K562 (cell line): ENCODE measurements at regions not wholly inside any gene's neighbourhood (a gene's known extent, or its start where the extent isn't known, plus 50 kb on each side); places are given as distances from the start of the nearest gene placed in this dataset.
A peak's percentile ranks its signal among the peaks of the same experiment; 100 is the strongest.

Source experiments
- ATAC-seq: fragments of 200-7000 bp; cut with Tn5 transposase; 3 replicates; pipeline ENCODE4 v1.9.1; 2020; ENCODE audit warnings: moderate library complexity
- BruUV-seq: library from RNA; stranded (reverse); fragments of 400-500 nt; replicated peaks from 2 replicates; lab custom pipeline; 2021; lab: Mats Ljungman, UMichigan
- CTCF ChIA-PET: fragments of 300-600 bp; formaldehyde crosslinking; extraction: SDS; loops from one replicate; lab custom pipeline; 2021; ENCODE audit warnings: low intra/inter-chr PET ratio; lab: Yijun Ruan, JAX
- POLR2A ChIA-PET: fragments of 300-600, 350-650 bp; sonication (Branson Sonifier 250); formaldehyde crosslinking; extraction: SDS; loops from one replicate; lab custom pipeline; 2021; ENCODE audit warnings: antibody characterized with exemption, inconsistent platforms; lab: Yijun Ruan, JAX
- DNase-seq, 4 experiments: peaks; one replicate each; pipeline versions ENCODE4 v3.0.0 to v3.0.0-alpha.2; 2011 to 2018; ENCODE audit warnings: low spot score in 3 of 4, mixed read lengths in 3 of 4; ENCODE audit errors: extremely low read depth in 1 of 4
- FAIRE-seq: peaks from 2 replicates; lab custom pipeline; 2011; peaks lifted over from hg19 to GRCh38; lab: Jason Lieb, UNC
- H2AFZ ChIP-seq: 2 replicates; pipeline ENCODE4 v1.6.0; 2011; ENCODE audit warnings: low read depth, low read length, control low read depth, inconsistent platforms
- H3K27ac ChIP-seq: fragments of 200-600 bp; 3 replicates; pipeline ENCODE4 v1.8.0; 2011; ENCODE audit warnings: low read depth, mild to moderate bottlenecking, control low read depth, inconsistent platforms, low read length, moderate library complexity, mixed read lengths; ENCODE audit errors: extremely low read depth
- H3K27me3 ChIP-seq, 2 experiments: fragments of 300-600 bp in 1 of 2; 2 replicates in 1 of 2; 3 replicates in 1 of 2; pipeline versions ENCODE4 v1.6.0 to v1.8.0; 2011; ENCODE audit warnings: inconsistent platforms in 2 of 2, low read length in 2 of 2, mild to moderate bottlenecking in 1 of 2, mixed read lengths in 1 of 2, moderate library complexity in 1 of 2; ENCODE audit not compliant: control insufficient read depth in 2 of 2, insufficient read depth in 2 of 2
- H3K36me3 ChIP-seq: fragments of 300-600 bp; 3 replicates; pipeline ENCODE4 v1.8.0; 2011; ENCODE audit warnings: mild to moderate bottlenecking, low read length, inconsistent platforms; ENCODE audit not compliant: control insufficient read depth, insufficient read depth
- H3K4me1 ChIP-seq, 2 experiments: fragments of 200-600 bp in 1 of 2; replicated peaks in 1 of 2; 2 replicates in 1 of 2; 3 replicates in 1 of 2; pipeline versions ENCODE4 v1.5.1 to v1.8.0; 2011; ENCODE audit warnings: inconsistent platforms in 2 of 2, low read length in 2 of 2, mild to moderate bottlenecking in 1 of 2, mixed read lengths in 1 of 2, moderate library complexity in 1 of 2; ENCODE audit not compliant: control insufficient read depth in 2 of 2, insufficient read depth in 2 of 2
- H3K4me2 ChIP-seq: 2 replicates; pipeline ENCODE4 v1.6.1; 2011; ENCODE audit warnings: low read length, control low read depth, inconsistent platforms, mixed read lengths; ENCODE audit not compliant: insufficient read depth
- H3K4me3 ChIP-seq: fragments of 200-600 bp; sonication (generic), shearing (Covaris generic); 2 replicates; pipeline ENCODE4 v1.5.1; 2016; ENCODE audit warnings: control low read depth, inconsistent platforms
- H3K79me2 ChIP-seq: fragments of 200-600 bp; 3 replicates; pipeline ENCODE4 v1.8.0; 2011; ENCODE audit warnings: low read length, inconsistent platforms; ENCODE audit not compliant: control insufficient read depth, insufficient read depth
- H3K9ac ChIP-seq, 2 experiments: 2 replicates each; pipeline versions ENCODE4 v1.6.0 to v1.6.1; 2011; ENCODE audit warnings: low read depth in 2 of 2, low read length in 2 of 2, control low read depth in 1 of 2, inconsistent platforms in 1 of 2, mild to moderate bottlenecking in 1 of 2, mixed read lengths in 1 of 2; ENCODE audit not compliant: insufficient read depth in 1 of 2
- H3K9me1 ChIP-seq: one replicate; pipeline ENCODE4 v1.6.0; 2011; ENCODE audit warnings: inconsistent platforms, mild to moderate bottlenecking, low read length, moderate library complexity; ENCODE audit not compliant: control insufficient read depth, insufficient read depth
- H3K9me3 ChIP-seq: replicated peaks from 2 replicates; pipeline ENCODE4 v1.5.1; 2011; ENCODE audit warnings: low read depth, low read length, inconsistent platforms; ENCODE audit not compliant: control insufficient read depth, insufficient read depth
- H4K20me1 ChIP-seq: replicated peaks from 2 replicates; pipeline ENCODE4 v1.6.1; 2011; ENCODE audit warnings: low read length, inconsistent platforms, mixed read lengths; ENCODE audit not compliant: control insufficient read depth, insufficient read depth
- BRCA1 ChIP-seq, 2 experiments: fragments of 450-650 bp in 1 of 2; sonication (generic) in 1 of 2; formaldehyde crosslinking in 1 of 2; IDR thresholded peaks; 2 replicates each; pipeline versions ENCODE4 v1.5.0 to v1.6.1; 2017 to 2020; ENCODE audit warnings: mild to moderate bottlenecking in 1 of 2, missing genetic modification reagents in 1 of 2
- E2F6 ChIP-seq, 2 experiments: IDR thresholded peaks; 2 replicates each; pipeline ENCODE4 v1.6.1; 2011; ENCODE audit warnings: borderline replicate concordance in 1 of 2, control low read depth in 1 of 2, low read depth in 1 of 2, low read length in 1 of 2, mild to moderate bottlenecking in 1 of 2, mixed read lengths in 1 of 2, moderate library complexity in 1 of 2; ENCODE audit not compliant: insufficient read depth in 1 of 2, insufficient read length in 1 of 2, poor library complexity in 1 of 2, severe bottlenecking in 1 of 2; ENCODE audit errors: extremely low read depth in 1 of 2
- ELF1 ChIP-seq: fragments of 200-800 bp; sonication (Bioruptor generic); IDR thresholded peaks from 2 replicates; pipeline ENCODE4 v1.6.1; 2016; ENCODE audit warnings: missing genetic modification characterization, missing compliant biosample characterization
- FIP1L1 ChIP-seq: fragments of 200-400 bp; formaldehyde crosslinking; IDR thresholded peaks from 2 replicates; pipeline ENCODE4 v1.6.1; 2018; ENCODE audit warnings: mild to moderate bottlenecking, low read depth, low read length; ENCODE audit not compliant: poor library complexity, severe bottlenecking
- GTF2A2 ChIP-seq: IDR thresholded peaks from 2 replicates; pipeline ENCODE4 v1.6.1; 2016; ENCODE audit warnings: mild to moderate bottlenecking, missing genetic modification characterization, missing compliant biosample characterization
- HNRNPK ChIP-seq: fragments of 200-400 bp; formaldehyde crosslinking; IDR thresholded peaks from one replicate; pipeline ENCODE4 v1.6.1; 2018; ENCODE audit warnings: mild to moderate bottlenecking, low read depth, low read length; ENCODE audit not compliant: poor library complexity, severe bottlenecking
- HNRNPLL ChIP-seq: fragments of 200-400 bp; formaldehyde crosslinking; IDR thresholded peaks from 2 replicates; pipeline ENCODE4 v1.6.1; 2017; ENCODE audit warnings: low read length, low read depth, mild to moderate bottlenecking; ENCODE audit not compliant: poor library complexity, severe bottlenecking
- MAFF ChIP-seq: IDR thresholded peaks from 2 replicates; pipeline ENCODE4 v1.6.1; 2012; ENCODE audit warnings: low read length, improper control_type of control experiment
- MYC ChIP-seq, 2 experiments: fragments of 250-450 bp in 1 of 2; sonication (Bioruptor Pico) in 1 of 2; IDR thresholded peaks; 2 replicates each; pipeline versions ENCODE4 v1.5.1 to v1.6.1; 2012 to 2021; ENCODE audit warnings: low read depth in 2 of 2, borderline replicate concordance in 1 of 2, improper control_type of control experiment in 1 of 2, low read length in 1 of 2, mild to moderate bottlenecking in 1 of 2, moderate library complexity in 1 of 2
- NCOA1 ChIP-seq: fragments of 450-650 bp; IDR thresholded peaks from 2 replicates; pipeline ENCODE4 v1.6.1; 2016; ENCODE audit warnings: low read depth
- POU5F1 ChIP-seq: fragments of 150-350 bp; IDR thresholded peaks from 2 replicates; pipeline ENCODE4 v1.6.1; 2014; ENCODE audit warnings: borderline replicate concordance, low read length, low read depth, mild to moderate bottlenecking; ENCODE audit not compliant: partially characterized antibody
- PURB ChIP-seq: sonication (generic); formaldehyde crosslinking; IDR thresholded peaks from 2 replicates; pipeline ENCODE4 v1.9.0; 2021; ENCODE audit warnings: low read depth, mild to moderate bottlenecking, missing genetic modification reagents
- RNF219 ChIP-seq: fragments of 250-450 bp; sonication (Bioruptor Pico); IDR thresholded peaks from 2 replicates; pipeline ENCODE4 v1.5.0; 2022; ENCODE audit warnings: mild to moderate bottlenecking
- SMAD2 ChIP-seq: fragments of 150-350 bp; IDR thresholded peaks from 2 replicates; pipeline ENCODE4 v1.6.1; 2014; ENCODE audit warnings: low read depth, mild to moderate bottlenecking, low read length
- ZBTB7A ChIP-seq: IDR thresholded peaks from 2 replicates; pipeline ENCODE4 v1.6.1; 2011; ENCODE audit warnings: low read depth, mild to moderate bottlenecking, low read length, moderate library complexity, borderline replicate concordance; ENCODE audit not compliant: control insufficient read depth
- ZFX ChIP-seq: sonication (generic); formaldehyde crosslinking; IDR thresholded peaks from 2 replicates; pipeline ENCODE4 v1.8.0; 2022; ENCODE audit warnings: mild to moderate bottlenecking, missing genetic modification reagents, moderate library complexity
- ZNF583 ChIP-seq: fragments of 250-450 bp; sonication (Bioruptor Pico); IDR thresholded peaks from 2 replicates; pipeline ENCODE4 v1.4.0; 2020
- ZNF586 ChIP-seq: fragments of 450-650 bp; formaldehyde crosslinking; conservative IDR thresholded peaks from 2 replicates; pipeline ENCODE4 v1.4.0; 2020; ENCODE audit warnings: mild to moderate bottlenecking, moderate library complexity
- ZNF699 ChIP-seq: fragments of 250-450 bp; sonication (Bioruptor Pico); IDR thresholded peaks from 2 replicates; pipeline ENCODE4 v1.8.0; 2021; ENCODE audit warnings: mild to moderate bottlenecking, moderate library complexity; ENCODE audit not compliant: insufficient replicate concordance
- WGBS: fragments of 100-300 bp; shearing (Covaris generic); methylation state at CpG from one replicate; pipeline ENCODE4 v1.1.6; 2016; ENCODE audit warnings: low coverage, mixed read lengths; ENCODE audit not compliant: insufficient coverage; ENCODE audit errors: missing lambda C conversion rate; 5-methylcytosine and 5-hydroxymethylcytosine counted together
- in situ Hi-C: fragments of 300-500 bp; cut with MboI; formaldehyde crosslinking; loops from 4 replicates; pipeline ENCODE4 v1.15.0; 2018; ENCODE audit warnings: inconsistent platforms, mixed read lengths
- intact Hi-C: fragments of 100-400 bp; cut with micrococcal nuclease; formaldehyde crosslinking; loops from 2 replicates; pipeline ENCODE4 v1.14.2; 2022

- H3K9me3 ChIP-seq, result no peaks in the 10 kb centered on the region
- no peak overlapping the region for H3K4me3 ChIP-seq
- no peaks in the 10 kb centered on the region for H3K79me2 ChIP-seq
- BruUV-seq, result no TSS peak
- H3K4me2 ChIP-seq, result no peak overlapping the region
- H4K20me1 ChIP-seq, result no peaks in the 10 kb centered on the region
- peaks cover 4 to 28% of the 10 kb centered on the region in 2 experiments; a peak in 4 of 5 replicates for H3K4me1 ChIP-seq
- no peak for FAIRE-seq
- ChIA-PET POLR2A (interaction anchor here (1.5 kb wide), 1 partner anchor 9 kb away, joined by 4 read pairs; no protein-coding TSS in a partner anchor), CTCF (no interaction called here)
- no peaks in the 10 kb centered on the region for H3K9me1 ChIP-seq
- H3K36me3 ChIP-seq, result no peaks in the 10 kb centered on the region
- H3K9ac ChIP-seq, result no peak overlapping the region
- no peak for ATAC-seq
- DNase-seq, result no peak
- no peak overlapping the region for H2AFZ ChIP-seq
- WGBS, result 55% methylated on average over 3 of the region's 3 CpGs
- H3K27ac ChIP-seq, result no peak overlapping the region
- no peaks in the 10 kb centered on the region for H3K27me3 ChIP-seq
- intact Hi-C loops, result no loop called here
- in situ Hi-C loops, result no loop called here
- TF ChIP-seq ZNF586 (CRISPR knock-in tag) (no peak), E2F6 (IDR thresholded peaks at IDR 0.05; ENCODE audit: borderline replicate concordance in 1 of 2, extremely low read depth in 1 of 2, insufficient read depth in 1 of 2, insufficient read length in 1 of 2, low read depth in 1 of 2, low read length in 1 of 2, poor library complexity in 1 of 2, severe bottlenecking in 1 of 2) (no peak), POU5F1 (no peak), FIP1L1 (no peak), GTF2A2 (tag) (no peak), ZNF583 (CRISPR knock-in tag) (no peak), HNRNPK (no peak), ZNF699 (CRISPR knock-in tag) (no peak), BRCA1 (IDR thresholded peaks at IDR 0.05) (no peak), BRCA1 (CRISPR knock-in tag; IDR thresholded peaks at IDR 0.05) (no peak), ZFX (no peak), MYC (IDR thresholded peaks at IDR 0.05; ENCODE audit: low read depth, low read length) (peak; percentile 39; the same call in 1 of the 2 replicates), MYC (CRISPR knock-in tag; IDR thresholded peaks at IDR 0.05; ENCODE audit: borderline replicate concordance, low read depth) (no peak), MAFF (no peak), ZBTB7A (no peak), NCOA1 (no peak), RNF219 (CRISPR knock-in tag) (no peak), PURB (no peak), ELF1 (tag) (no peak), HNRNPLL (no peak), SMAD2 (no peak)
Observed at GRCh38 chr7:43038254-43038653, 74.2 kb upstream of the HECW1 start.
